GM10266 (cell line): ENCODE measurements at regions not wholly inside any gene's neighbourhood (a gene's known extent, or its start where the extent isn't known, plus 50 kb on each side); places are given as distances from the start of the nearest gene placed in this dataset.

ENCODE experiments used
- DNase-seq: peaks from one replicate; pipeline ENCODE4 v3.0.0; 2012; ENCODE audit errors: extremely low spot score
- CTCF ChIP-seq: IDR thresholded peaks from 2 replicates; pipeline ENCODE4 v1.5.1; 2012; ENCODE audit warnings: mild to moderate bottlenecking, low read depth; ENCODE audit not compliant: control insufficient read depth, insufficient read depth; ENCODE audit errors: missing control alignments

- DNase-seq: no peak
- TF ChIP-seq CTCF: no peak
Observed at GRCh38 chr14:89484051-89484844, 67.2 kb upstream of the FOXN3 start.

DNA sequence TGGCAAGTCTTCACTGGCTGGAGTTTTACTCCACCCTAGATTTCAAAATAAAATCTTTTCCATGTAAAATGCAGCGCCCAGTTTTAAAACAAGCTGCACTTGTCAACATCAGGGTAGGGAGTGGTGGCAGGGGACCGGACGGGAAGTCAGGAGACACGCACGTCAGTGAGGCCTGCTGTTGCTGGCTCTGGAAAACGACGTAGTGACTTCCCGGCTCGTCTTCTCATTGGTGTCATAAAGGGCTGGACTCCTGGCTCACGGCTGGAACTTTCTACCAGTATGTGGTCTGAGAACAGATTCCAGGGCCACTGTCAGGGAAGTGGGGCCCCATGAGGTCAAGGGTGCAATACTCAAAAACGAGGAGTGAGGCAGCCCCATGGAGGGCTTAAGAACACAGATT, 64.2 kb upstream of the FOXN3 start:
- TF ChIP-seq CTCF: no peak
- no peak for DNase-seq

DNA sequence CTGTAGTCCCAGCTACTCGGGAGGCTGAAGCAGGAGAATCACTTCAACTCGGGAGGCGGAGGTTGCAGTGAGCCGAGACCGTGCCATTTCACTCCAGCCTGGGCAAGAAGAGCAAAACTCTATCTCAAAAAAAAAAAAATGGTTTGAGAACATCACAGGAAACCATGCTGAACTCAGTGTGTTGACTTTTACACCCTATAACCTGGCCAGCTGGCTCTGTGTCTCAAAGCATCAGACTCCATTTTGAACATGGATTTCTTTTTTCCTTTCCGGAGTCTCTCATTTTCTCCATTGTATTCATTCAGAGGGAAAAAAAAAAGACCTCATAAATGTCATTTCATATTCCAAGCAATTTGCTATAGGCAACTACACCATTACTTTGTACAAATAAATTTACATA, 63.2 kb upstream of the FOXN3 start:
- DNase-seq: no peak
- TF ChIP-seq CTCF: no peak

DNA sequence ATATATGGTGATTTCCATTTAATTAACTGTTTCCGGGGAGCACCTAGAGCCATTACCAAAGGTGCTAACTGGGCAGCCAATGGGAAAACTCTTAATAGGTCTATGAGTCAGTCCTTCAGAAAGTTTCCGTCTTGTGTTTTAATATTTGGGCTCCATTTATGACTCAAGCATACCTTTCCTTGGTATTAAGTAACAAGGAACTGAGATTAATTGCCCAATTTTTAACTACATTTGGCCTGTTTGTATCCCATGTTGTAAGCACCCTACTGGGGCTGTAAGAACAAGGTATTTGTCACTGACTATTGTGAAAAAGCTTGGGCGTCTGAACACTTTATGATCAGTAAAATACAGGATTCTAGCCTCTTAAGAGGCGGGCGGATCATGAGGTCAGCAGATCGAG, 62.8 kb upstream of the FOXN3 start:
- DNase-seq: no peak
- no peak for TF ChIP-seq CTCF

DNA sequence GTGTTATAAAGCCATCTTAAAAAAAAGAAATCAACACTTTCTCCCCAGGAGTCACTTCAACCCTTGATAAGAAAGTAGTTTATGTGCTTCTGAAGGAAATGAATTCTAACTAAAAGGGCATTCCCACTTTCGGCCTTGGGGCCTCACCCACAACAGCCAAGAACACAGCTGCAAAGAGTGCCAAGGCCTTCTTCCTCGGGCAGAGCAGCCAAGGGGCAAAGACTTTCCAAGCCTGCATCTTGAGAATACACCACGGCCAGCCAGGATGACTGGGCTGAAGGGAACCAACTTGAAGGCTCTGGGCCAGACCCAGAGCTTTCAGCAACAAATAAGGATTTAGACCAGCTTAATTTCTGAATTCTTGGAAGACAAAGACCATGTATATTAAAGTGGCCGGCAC, 60.4 kb upstream of the FOXN3 start:
- no peak for TF ChIP-seq CTCF
- DNase-seq: no peak

- no peak for DNase-seq
- TF ChIP-seq CTCF: no peak
Observed at GRCh38 chr14:89476354-89476896, 59.4 kb upstream of the FOXN3 start.

DNA sequence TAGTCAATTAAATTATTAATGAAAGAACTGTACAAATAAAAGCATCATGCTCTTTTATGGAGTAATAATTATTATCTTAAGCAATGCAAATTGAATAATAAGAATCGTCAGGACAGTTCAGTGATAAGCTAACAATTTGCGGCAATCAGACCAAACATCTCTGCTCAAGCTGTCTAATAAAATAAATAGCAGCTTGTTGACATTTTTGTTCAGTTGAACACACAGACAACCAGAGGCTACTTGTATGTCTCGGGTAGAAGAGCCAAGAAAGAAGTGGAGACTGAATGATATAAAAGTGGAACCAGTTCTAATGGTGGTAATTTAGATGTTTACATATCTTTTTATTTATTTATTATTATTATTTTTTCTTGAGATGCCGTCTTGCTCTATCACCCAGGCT, 57.4 kb upstream of the FOXN3 start:
- TF ChIP-seq CTCF: no peak
- no peak for DNase-seq
